ENCODE measurements at regions not wholly inside any gene's neighbourhood (a gene's known extent, or its start where the extent isn't known, plus 50 kb on each side); places are given as distances from the start of the nearest gene placed in this dataset.

DNA sequence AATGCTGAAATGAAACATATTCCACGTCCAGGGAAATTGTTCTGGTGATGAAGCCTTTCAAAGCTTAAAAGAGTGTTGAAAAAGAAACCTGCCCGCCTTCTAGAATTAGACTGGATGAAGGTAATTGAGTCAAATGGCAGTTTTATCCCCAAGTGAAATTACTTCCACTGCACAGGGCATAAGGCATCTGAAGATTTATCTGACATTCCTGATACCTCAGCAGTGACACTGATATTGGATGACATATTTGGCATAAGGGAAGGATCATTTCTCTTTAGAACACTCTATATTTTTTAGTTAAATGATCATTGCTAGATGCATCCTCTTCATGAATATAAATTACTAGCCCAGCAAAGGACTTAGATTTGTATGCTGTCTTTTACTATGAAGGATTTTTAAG lies 229.6 kb upstream of the TPK1 start:
- no peak for TF ChIP-seq POLR2A (IDR thresholded peaks at IDR 0.05)
- TF ChIP-seq, protein P1, sequence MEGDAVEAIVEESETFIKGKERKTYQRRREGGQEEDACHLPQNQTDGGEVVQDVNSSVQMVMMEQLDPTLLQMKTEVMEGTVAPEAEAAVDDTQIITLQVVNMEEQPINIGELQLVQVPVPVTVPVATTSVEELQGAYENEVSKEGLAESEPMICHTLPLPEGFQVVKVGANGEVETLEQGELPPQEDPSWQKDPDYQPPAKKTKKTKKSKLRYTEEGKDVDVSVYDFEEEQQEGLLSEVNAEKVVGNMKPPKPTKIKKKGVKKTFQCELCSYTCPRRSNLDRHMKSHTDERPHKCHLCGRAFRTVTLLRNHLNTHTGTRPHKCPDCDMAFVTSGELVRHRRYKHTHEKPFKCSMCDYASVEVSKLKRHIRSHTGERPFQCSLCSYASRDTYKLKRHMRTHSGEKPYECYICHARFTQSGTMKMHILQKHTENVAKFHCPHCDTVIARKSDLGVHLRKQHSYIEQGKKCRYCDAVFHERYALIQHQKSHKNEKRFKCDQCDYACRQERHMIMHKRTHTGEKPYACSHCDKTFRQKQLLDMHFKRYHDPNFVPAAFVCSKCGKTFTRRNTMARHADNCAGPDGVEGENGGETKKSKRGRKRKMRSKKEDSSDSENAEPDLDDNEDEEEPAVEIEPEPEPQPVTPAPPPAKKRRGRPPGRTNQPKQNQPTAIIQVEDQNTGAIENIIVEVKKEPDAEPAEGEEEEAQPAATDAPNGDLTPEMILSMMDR (IDR thresholded peaks at IDR 0.05) = no peak

Data from right lobe of liver (tissue), 4 donors.